ENCODE measurements at regions not wholly inside any gene's neighbourhood (a gene's known extent, or its start where the extent isn't known, plus 50 kb on each side); places are given as distances from the start of the nearest gene placed in this dataset.

DNA sequence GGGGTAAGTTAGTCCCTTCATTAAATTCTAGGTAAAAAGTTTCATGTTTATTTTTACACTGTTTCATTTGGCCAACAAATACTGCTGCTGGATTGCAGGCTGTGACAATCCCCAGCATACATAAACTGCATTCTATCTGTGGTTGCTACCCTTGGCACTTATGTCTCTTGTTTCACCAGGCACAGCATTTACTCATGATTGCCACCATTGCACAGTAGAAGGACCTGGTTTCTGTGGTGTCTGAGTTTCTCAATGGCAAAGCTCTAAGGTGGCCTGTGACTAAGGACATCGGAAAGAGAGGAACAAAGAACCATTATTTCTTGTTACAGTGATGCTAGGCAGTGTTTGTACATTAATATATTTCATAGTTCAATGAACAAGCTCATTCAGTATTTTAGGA, 878.4 kb upstream of the NEGR1 start:
- TF ChIP-seq ZNF70 (CRISPR knock-in tag; IDR thresholded peaks at IDR 0.05) (no peak), ZNF565 (CRISPR knock-in tag; conservative IDR thresholded peaks at IDR 0.05; ENCODE audit: low read depth) (no peak), ESRRG (CRISPR knock-in tag; IDR thresholded peaks at IDR 0.05) (no peak), PATZ1 (CRISPR knock-in tag; IDR thresholded peaks at IDR 0.05; ENCODE audit: borderline replicate concordance) (no peak), SNAI2 (CRISPR knock-in tag; IDR thresholded peaks at IDR 0.05) (no peak), ZNF8 (CRISPR knock-in tag; IDR thresholded peaks at IDR 0.05) (no peak), OSR1 (CRISPR knock-in tag; IDR thresholded peaks at IDR 0.05) (no peak), ZFP3 (CRISPR knock-in tag; IDR thresholded peaks at IDR 0.05) (no peak), TOX (CRISPR knock-in tag; IDR thresholded peaks at IDR 0.05; ENCODE audit: borderline replicate concordance) (no peak), TCF4 (CRISPR knock-in tag; IDR thresholded peaks at IDR 0.05; ENCODE audit: borderline replicate concordance) (no peak), RARB (CRISPR knock-in tag; IDR thresholded peaks at IDR 0.05) (no peak), ZC3H10 (CRISPR knock-in tag; IDR thresholded peaks at IDR 0.05) (no peak)
- TF ChIP-seq, protein P1, sequence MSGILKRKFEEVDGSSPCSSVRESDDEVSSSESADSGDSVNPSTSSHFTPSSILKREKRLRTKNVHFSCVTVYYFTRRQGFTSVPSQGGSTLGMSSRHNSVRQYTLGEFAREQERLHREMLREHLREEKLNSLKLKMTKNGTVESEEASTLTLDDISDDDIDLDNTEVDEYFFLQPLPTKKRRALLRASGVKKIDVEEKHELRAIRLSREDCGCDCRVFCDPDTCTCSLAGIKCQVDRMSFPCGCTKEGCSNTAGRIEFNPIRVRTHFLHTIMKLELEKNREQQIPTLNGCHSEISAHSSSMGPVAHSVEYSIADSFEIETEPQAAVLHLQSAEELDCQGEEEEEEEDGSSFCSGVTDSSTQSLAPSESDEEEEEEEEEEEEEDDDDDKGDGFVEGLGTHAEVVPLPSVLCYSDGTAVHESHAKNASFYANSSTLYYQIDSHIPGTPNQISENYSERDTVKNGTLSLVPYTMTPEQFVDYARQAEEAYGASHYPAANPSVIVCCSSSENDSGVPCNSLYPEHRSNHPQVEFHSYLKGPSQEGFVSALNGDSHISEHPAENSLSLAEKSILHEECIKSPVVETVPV (CRISPR knock-in tag; IDR thresholded peaks at IDR 0.05), result no peak
- TF ChIP-seq, protein P2, sequence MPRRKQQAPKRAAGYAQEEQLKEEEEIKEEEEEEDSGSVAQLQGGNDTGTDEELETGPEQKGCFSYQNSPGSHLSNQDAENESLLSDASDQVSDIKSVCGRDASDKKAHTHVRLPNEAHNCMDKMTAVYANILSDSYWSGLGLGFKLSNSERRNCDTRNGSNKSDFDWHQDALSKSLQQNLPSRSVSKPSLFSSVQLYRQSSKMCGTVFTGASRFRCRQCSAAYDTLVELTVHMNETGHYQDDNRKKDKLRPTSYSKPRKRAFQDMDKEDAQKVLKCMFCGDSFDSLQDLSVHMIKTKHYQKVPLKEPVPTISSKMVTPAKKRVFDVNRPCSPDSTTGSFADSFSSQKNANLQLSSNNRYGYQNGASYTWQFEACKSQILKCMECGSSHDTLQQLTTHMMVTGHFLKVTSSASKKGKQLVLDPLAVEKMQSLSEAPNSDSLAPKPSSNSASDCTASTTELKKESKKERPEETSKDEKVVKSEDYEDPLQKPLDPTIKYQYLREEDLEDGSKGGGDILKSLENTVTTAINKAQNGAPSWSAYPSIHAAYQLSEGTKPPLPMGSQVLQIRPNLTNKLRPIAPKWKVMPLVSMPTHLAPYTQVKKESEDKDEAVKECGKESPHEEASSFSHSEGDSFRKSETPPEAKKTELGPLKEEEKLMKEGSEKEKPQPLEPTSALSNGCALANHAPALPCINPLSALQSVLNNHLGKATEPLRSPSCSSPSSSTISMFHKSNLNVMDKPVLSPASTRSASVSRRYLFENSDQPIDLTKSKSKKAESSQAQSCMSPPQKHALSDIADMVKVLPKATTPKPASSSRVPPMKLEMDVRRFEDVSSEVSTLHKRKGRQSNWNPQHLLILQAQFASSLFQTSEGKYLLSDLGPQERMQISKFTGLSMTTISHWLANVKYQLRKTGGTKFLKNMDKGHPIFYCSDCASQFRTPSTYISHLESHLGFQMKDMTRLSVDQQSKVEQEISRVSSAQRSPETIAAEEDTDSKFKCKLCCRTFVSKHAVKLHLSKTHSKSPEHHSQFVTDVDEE (CRISPR knock-in tag; IDR thresholded peaks at IDR 0.05), result no peak
- ATAC-seq, result no peak

- ATAC-seq, result no peak
- TF ChIP-seq TCF4 (CRISPR knock-in tag; IDR thresholded peaks at IDR 0.05; ENCODE audit: borderline replicate concordance) (no peak), SNAI2 (CRISPR knock-in tag; IDR thresholded peaks at IDR 0.05) (no peak), GLIS3 (CRISPR knock-in tag; IDR thresholded peaks at IDR 0.05) (no peak), BACH2 (CRISPR knock-in tag; IDR thresholded peaks at IDR 0.05; ENCODE audit: borderline replicate concordance) (no peak), CSDC2 (CRISPR knock-in tag; IDR thresholded peaks at IDR 0.05) (no peak), TOX (CRISPR knock-in tag; IDR thresholded peaks at IDR 0.05; ENCODE audit: borderline replicate concordance) (no peak), ZC3H10 (CRISPR knock-in tag; IDR thresholded peaks at IDR 0.05) (no peak), OSR1 (CRISPR knock-in tag; IDR thresholded peaks at IDR 0.05) (no peak)
- TF ChIP-seq, protein P1 (CRISPR knock-in tag; IDR thresholded peaks at IDR 0.05), result no peak
Measured at GRCh38 chr1:73144311-73144710, 862.0 kb upstream of the NEGR1 start.

DNA sequence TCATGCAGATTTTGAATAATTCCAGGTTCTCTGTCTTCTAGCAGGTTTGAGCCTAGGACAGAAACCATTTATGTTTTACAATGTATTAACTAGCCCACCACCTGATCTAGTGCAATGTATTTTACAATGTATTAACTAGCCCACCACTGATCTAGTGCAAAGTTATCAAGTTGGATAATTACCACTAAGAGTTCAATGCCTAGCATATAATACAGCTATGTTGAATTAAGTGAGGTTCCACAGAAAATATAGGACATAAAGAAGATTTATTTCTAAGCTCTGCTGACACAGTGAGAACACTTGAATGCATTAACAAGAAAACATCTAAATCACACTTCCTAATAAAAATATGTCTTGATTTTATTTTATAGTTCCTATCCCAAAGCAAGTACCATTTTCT, 854.6 kb upstream of the NEGR1 start:
- TF ChIP-seq ZC3H10 (CRISPR knock-in tag; IDR thresholded peaks at IDR 0.05) (no peak), PPARA (CRISPR knock-in tag; IDR thresholded peaks at IDR 0.05; ENCODE audit: borderline replicate concordance) (no peak)
- no peak for ATAC-seq

GRCh38 chr1:73106931-73107330, 824.6 kb upstream of the NEGR1 start:
- TF ChIP-seq ZNF8 (CRISPR knock-in tag; IDR thresholded peaks at IDR 0.05) (no peak), PATZ1 (CRISPR knock-in tag; IDR thresholded peaks at IDR 0.05; ENCODE audit: borderline replicate concordance) (no peak), ZNF70 (CRISPR knock-in tag; IDR thresholded peaks at IDR 0.05) (no peak), RARB (CRISPR knock-in tag; IDR thresholded peaks at IDR 0.05) (no peak), ESRRG (CRISPR knock-in tag; IDR thresholded peaks at IDR 0.05) (no peak), PPARA (CRISPR knock-in tag; IDR thresholded peaks at IDR 0.05; ENCODE audit: borderline replicate concordance) (no peak), SNAI2 (CRISPR knock-in tag; IDR thresholded peaks at IDR 0.05) (no peak), CSDC2 (CRISPR knock-in tag; IDR thresholded peaks at IDR 0.05) (no peak)
- no peak for ATAC-seq
